Stimulated activated naive CD8-positive, alpha-beta T cell treated with anti-CD3 and anti-CD28 coated beads, Interleukin-15, Interleukin-2, amounts not matched to agents 100 U/mL and 50 U/mL, for 24 hours (primary cell): ENCODE measurements at regions not wholly inside any gene's neighbourhood (a gene's known extent, or its start where the extent isn't known, plus 50 kb on each side); places are given as distances from the start of the nearest gene placed in this dataset.
"Not testable (repeated sequence)": the region's sequence is repeated elsewhere in the genome, so short reads cannot be mapped to it uniquely, and the experiment has no call there.

Experiments
- ATAC-seq: fragments of 150-1000 bp; cut with Tn5 transposase; one replicate; pipeline ENCODE4 v1.10.0; 2021
- DNase-seq: peaks from one replicate; pipeline ENCODE4 v3.0.0; 2021

- no peak for DNase-seq
- no peak for ATAC-seq
Measured at GRCh38 chr10:28135258-28135657, 136.4 kb upstream of the ODAD2 start.

DNA sequence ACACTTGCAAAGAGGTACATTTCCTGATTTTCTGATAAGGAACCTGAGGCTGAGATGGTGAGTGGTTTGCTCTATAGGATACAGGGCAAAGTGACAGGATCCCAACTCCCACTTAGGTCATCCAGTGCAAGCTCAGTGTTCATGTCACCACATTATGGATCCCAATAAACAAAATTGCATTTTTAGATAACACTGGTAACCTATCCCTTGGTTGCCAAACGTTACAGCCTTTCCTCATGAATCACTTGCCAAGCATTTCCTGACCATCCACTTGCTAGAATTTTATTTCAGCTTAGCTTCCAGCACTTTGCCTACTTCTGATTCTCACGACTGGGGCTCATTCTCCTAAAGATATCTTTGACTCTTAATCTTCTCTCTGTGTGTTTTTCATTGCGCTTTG is 131.4 kb upstream of the ODAD2 start:
- no peak for ATAC-seq
- DNase-seq = no peak

GRCh38 chr10:28127881-28128280 is 129.0 kb upstream of the ODAD2 start:
- no peak for DNase-seq
- ATAC-seq = no peak

DNA sequence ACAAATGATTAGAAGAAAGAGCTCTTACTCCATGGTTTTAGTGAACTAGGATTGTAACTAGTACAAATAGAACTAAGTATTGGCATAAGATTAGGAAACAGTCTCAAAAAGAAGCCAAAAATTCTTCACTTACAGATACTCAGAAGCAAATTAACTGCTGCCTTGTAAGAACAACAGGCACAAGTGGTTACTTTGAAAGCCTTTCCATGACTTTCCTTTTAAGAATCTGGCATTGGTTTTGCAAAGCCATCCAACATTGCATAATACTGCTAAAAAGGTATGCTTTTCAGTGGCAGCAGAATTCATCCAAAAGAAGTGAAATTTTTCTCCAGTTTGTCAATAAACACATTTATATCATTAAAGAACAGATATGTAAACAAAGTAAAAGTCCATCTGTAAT is 126.8 kb upstream of the ODAD2 start:
- DNase-seq = no peak
- ATAC-seq = no peak

- DNase-seq (no peak), ATAC-seq (no peak)
Measured at GRCh38 chr10:28120795-28121194, 121.9 kb upstream of the ODAD2 start.

DNA sequence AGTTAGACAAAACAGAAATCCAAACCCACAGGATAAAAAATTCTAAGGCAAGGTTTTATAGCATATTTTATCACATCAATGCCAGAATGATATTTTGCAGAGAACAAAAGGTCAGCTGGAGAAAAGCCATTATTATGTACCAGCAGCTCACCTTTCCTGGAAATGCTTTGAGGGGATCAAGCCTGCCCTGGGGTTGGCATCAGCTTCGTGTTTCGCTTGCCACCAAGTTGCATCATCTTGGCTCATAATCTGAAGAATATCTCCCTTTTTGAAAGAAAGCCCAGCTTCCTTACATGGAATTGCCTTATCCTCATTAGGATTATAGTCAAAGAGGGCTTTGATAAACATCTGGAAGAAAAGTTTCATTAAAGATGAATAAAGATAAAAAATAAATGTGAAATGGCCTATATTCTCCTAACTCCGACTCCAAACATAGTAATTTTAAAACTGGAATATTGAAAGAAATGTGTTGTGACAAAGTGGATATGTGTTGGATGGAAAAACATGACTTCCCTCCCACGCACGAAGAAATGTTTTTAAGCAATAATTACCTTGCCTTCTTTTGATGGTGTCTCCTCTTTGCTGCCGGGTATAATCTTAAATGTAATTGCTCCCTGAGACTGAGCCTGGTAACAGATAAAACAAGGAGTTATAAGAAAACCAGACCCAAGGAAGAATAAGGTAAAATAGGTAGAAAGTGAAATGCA is 121.3 kb upstream of the ODAD2 start:
- ATAC-seq = no peak
- no peak for DNase-seq

DNA sequence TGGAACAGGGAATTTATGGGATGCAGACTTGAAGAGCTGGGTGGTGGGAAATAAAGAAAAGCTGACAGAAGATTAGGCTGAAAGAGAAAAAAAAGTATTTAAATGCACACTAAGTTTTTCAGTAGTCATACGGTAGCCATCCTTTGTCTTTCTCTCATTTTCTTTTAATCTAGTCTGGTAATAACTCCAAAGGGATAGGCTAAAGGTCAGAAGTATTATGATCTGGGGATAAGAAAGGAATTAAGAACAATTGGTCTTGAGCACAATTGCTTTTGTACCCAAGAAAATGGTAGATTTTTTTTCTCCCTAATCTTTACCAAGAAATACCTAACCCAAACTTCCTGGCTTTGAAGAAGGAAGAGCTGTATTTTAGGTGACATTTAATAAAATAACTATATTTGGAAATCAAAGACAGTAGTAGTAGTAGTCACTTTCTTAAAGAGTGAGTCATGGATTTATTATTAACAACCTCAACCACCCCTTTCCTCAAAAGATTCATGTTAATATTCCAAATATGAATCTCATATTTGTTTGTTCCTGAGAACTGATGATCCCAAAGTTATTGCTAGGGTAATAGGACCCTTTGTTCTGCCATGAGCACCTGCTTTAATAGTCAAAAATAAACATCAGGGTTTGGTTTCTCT is 120.2 kb upstream of the ODAD2 start:
- ATAC-seq = no peak

DNA sequence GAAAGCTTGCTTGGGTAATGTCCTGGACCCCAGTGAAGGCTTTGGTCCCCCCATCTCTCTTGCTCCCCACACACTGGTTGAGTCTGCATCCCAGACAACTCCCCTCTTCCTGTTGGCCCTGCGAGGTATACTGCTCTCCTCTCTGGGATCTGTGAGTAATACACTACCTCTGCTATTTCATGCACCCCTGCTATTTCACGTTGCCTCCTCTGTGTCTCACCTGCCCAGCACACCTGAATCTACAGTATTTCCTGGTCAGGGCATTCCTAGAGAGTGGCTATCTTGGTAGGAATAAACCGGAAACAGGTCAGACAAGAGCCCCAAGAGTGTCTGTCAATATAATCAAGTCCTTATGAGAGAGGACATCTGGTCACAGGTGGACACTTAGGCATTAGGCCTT is 114.3 kb upstream of the ODAD2 start:
- DNase-seq (no peak), ATAC-seq (no peak)

More for the DNA sequence above, 120.2 kb upstream of the ODAD2 start:
- DNase-seq = no peak

- ATAC-seq = no peak
- DNase-seq = no peak
Measured at GRCh38 chr10:28111712-28112111, 112.8 kb upstream of the ODAD2 start.

- no peak for ATAC-seq
- no peak for DNase-seq
Measured at GRCh38 chr10:28105561-28105960, 106.7 kb upstream of the ODAD2 start.

DNA sequence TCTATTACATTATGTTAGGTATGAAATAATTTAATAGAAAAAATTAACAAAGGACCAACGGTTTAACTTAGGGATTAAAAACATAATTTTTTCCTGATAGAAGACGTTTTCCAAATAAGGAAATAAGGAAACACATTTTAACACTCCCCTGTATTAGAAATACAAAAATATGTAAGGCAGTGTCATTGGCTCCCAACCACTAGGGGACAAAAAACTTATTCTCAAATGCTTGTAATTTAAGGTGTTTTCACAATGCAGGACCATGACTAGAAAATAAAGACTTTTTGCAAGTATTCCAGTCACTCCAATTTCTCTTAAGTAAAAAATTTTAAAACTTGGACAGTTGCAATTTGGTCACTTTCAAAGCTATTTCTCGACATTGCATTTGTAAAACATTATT is 98.8 kb upstream of the ODAD2 start:
- DNase-seq (no peak), ATAC-seq (no peak)

- ATAC-seq = no peak
- no peak for DNase-seq
Measured at GRCh38 chr10:28095791-28096378, 97.0 kb upstream of the ODAD2 start.

GRCh38 chr10:28094121-28094520 is 95.2 kb upstream of the ODAD2 start:
- no peak for DNase-seq
- no peak for ATAC-seq

GRCh38 chr10:28091913-28092312 is 93.0 kb upstream of the ODAD2 start:
- ATAC-seq = no peak
- no peak for DNase-seq

GRCh38 chr10:28090506-28090905 is 91.6 kb upstream of the ODAD2 start:
- no peak for DNase-seq
- no peak for ATAC-seq

DNA sequence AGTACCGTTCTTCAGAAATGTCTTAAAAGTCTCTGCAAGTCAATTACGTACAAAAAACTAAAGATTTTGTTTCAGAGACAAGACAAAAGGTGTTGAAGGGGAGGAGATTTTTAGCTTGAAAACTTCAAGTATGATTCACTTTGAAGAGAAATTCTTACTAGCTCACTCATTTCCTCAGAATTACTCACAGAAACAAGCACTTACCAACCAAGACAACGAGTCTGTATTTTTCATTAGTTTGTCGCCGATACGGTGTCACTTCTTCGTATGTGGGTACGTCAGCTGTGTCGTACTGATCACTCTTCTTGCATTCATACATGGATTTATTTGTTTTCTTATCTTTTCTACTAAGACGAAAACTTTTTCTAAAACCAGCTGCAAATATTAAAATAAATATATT is 90.6 kb upstream of the ODAD2 start:
- ATAC-seq (no peak), DNase-seq (no peak)

GRCh38 chr10:28087661-28088351 is 88.9 kb upstream of the ODAD2 start:
- peak; percentile 71 for ATAC-seq

DNA sequence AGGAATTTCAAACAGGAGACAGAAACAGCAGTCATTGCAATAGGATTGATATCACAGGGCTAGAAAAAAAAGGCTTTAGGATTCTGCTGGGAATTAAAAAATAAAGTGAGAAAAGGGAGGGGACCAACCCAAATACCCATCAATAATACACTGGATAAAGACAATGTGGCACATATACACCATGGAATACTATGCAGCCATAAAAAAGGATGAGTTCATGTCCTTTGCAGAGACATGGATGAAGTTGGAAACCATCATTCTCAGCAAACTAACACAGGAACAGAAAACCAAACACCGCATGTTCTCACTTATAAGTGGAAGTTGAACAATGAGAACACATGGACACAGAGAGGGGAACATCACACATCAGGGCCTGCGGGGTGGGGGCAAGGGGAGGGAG is 86.9 kb upstream of the ODAD2 start:
- ATAC-seq, DNase-seq: not testable (repeated sequence)

More at GRCh38 chr10:28087661-28088351, 88.9 kb upstream of the ODAD2 start:
- no peak for DNase-seq

- no peak for DNase-seq
- ATAC-seq = no peak
Measured at GRCh38 chr10:28082885-28083284, 84.0 kb upstream of the ODAD2 start.

DNA sequence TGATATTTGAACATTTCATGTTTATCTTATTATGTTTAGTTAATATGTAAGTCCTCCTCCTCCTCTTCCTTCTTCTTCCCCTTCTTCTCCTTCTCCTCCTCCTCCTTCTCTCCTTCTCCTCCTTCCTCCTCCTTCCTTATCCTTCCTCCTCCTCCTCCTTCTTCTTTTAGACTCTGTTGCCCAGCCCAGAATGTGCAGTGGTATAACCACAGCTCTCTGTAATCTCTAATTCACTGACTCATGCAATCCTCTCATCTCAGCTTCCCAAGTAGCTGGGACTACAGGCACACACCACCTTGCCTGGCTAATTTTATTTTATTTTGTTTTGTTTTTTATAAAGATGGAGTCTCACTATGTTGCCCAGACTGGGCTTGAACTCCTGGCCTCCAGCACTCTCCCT is 83.4 kb upstream of the ODAD2 start:
- no peak for ATAC-seq
- no peak for DNase-seq

DNA sequence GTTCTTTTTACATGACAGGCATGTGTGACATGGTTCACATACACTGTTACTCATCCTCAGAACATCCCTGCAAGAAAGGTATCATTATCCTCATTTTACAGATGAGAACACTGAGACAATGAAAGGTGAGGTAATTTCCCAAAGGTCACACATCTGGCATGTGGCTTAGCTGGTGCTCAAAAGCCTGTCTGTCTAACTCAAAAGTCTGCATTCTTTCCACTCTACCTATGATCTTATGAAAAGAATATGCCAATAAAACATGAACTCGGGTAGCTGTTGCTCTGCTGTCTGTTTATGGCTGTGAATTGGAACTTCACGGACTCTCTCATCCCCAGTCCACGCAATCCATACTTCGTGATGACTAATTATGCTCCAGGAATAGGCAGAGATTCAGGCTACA is 79.0 kb upstream of the ODAD2 start:
- peak; percentile 75 for ATAC-seq
- no peak for DNase-seq

DNA sequence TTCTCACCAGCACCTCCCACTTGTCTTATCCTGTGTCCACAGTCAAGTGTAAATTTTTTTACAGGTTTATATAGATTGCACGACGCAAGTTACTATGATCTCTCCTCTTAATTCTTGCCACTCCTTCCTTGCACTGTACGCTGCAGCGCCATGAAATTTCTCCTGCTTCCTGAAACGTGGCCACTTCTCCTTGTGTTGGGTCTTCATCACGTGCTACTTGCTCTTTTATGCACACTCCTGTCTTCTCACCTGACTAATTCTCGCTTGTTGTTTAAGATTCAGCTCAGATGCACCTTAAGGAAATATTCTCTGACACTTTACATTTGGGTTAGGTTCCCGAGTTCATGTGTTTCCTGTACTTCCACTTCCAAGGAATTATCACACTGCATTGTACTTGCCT is 76.5 kb upstream of the ODAD2 start:
- ATAC-seq = no peak
- DNase-seq = no peak

DNA sequence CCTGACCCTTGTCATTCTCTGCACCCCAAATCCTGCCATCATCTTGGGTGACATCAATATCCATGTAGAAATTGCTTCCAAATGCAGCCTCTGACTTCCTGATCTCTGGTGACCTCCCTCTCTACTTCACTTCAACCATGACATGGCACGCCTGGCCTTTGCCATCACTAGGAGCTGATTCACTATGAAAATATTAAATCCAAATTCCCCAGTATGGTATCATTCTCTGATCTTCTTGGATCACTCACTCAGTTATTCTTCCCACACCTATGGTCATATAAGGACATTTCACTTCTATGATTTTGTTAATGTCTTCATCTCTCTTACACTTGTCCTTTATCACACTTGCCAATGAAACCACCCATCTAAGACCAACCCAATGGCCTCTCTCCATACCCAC is 73.7 kb upstream of the ODAD2 start:
- ATAC-seq = no peak
- DNase-seq = no peak
